GM12878 (cell line): ENCODE measurements at regions not wholly inside any gene's neighbourhood (a gene's known extent, or its start where the extent isn't known, plus 50 kb on each side); places are given as distances from the start of the nearest gene placed in this dataset.

Source experiments
- ATAC-seq: fragments of 200-7000 bp; cut with Tn5 transposase; 3 replicates; pipeline ENCODE4 v1.9.1; 2020; ENCODE audit warnings: mild to moderate bottlenecking, moderate library complexity
- BruUV-seq: library from RNA; stranded (reverse); fragments of 400-500 nt; replicated peaks from 2 replicates; lab custom pipeline; 2021; lab: Mats Ljungman, UMichigan
- CTCF ChIA-PET: fragments of 300-600 bp; sonication (Branson Sonifier 250); formaldehyde crosslinking; extraction: SDS; loops from one replicate; lab custom pipeline; 2021; ENCODE audit warnings: inconsistent platforms; lab: Yijun Ruan, JAX
- POLR2A ChIA-PET: fragments of 350-600 bp; formaldehyde crosslinking; extraction: SDS; loops from one replicate; lab custom pipeline; 2021; ENCODE audit warnings: inconsistent platforms; lab: Charles Lee
- RAD21 ChIA-PET: fragments of 300-600 bp; sonication (Branson Sonifier 250); formaldehyde crosslinking; loops from one replicate; lab custom pipeline; 2023; ENCODE audit warnings: antibody characterized with exemption; ENCODE audit not compliant: unreplicated experiment; lab: Charles Lee
- SMC1A ChIA-PET: fragments of 300-600 bp; sonication (Branson Sonifier 250); formaldehyde crosslinking; loops from one replicate; lab custom pipeline; 2023; ENCODE audit not compliant: unreplicated experiment, uncharacterized antibody; lab: Charles Lee
- DNase-seq: peaks from one replicate; pipeline ENCODE4 v3.0.0-alpha.2; 2011; ENCODE audit warnings: low read depth, low spot score
- FAIRE-seq: peaks from 3 replicates; lab custom pipeline; 2011; peaks lifted over from hg19 to GRCh38; lab: Jason Lieb, UNC
- H2AFZ ChIP-seq: 2 replicates; pipeline ENCODE4 v1.6.0; 2011; ENCODE audit warnings: low read depth, low read length, control low read depth; ENCODE audit not compliant: control insufficient read depth
- H3K27ac ChIP-seq: 2 replicates; pipeline ENCODE4 v1.5.1; 2011; ENCODE audit warnings: control low read depth; ENCODE audit not compliant: control insufficient read depth, insufficient read depth
- H3K27me3 ChIP-seq, 2 experiments: replicated peaks in 1 of 2; 2 replicates each; pipeline versions ENCODE4 v1.6.0 to v1.6.1; 2011; ENCODE audit warnings: low read length in 1 of 2; ENCODE audit not compliant: control insufficient read depth in 2 of 2, insufficient read depth in 2 of 2
- H3K36me3 ChIP-seq, 2 experiments: 2 replicates each; pipeline ENCODE4 v1.5.1; 2011; ENCODE audit warnings: low read length in 1 of 2; ENCODE audit not compliant: control insufficient read depth in 2 of 2, insufficient read depth in 2 of 2
- H3K4me1 ChIP-seq: 2 replicates; pipeline ENCODE4 v1.6.1; 2011; ENCODE audit warnings: mild to moderate bottlenecking, low read length, moderate library complexity, mixed read lengths; ENCODE audit not compliant: control insufficient read depth, insufficient read depth
- H3K4me2 ChIP-seq: 2 replicates; pipeline ENCODE4 v1.6.0; 2011; ENCODE audit warnings: control low read depth; ENCODE audit not compliant: control insufficient read depth, insufficient read depth
- H3K4me3 ChIP-seq: fragments of 200-600 bp; sonication (generic); 2 replicates; pipeline ENCODE4 v1.5.1; 2016
- H3K79me2 ChIP-seq: 2 replicates; pipeline ENCODE4 v1.6.0; 2011; ENCODE audit warnings: low read length; ENCODE audit not compliant: control insufficient read depth, insufficient read depth
- H3K9ac ChIP-seq: 2 replicates; pipeline ENCODE4 v1.8.0; 2011; ENCODE audit warnings: low read length, control low read depth, mixed read lengths; ENCODE audit not compliant: control insufficient read depth, insufficient read depth
- H3K9me3 ChIP-seq: replicated peaks from 3 replicates; pipeline ENCODE4 v1.5.1; 2011; ENCODE audit warnings: mild to moderate bottlenecking, low read length; ENCODE audit not compliant: control insufficient read depth, insufficient read depth
- H4K20me1 ChIP-seq: 2 replicates; pipeline ENCODE4 v1.6.0; 2011; ENCODE audit not compliant: control insufficient read depth, insufficient read depth
- ASH2L ChIP-seq: fragments of 300-600, 200-600 bp; sonication (generic); IDR thresholded peaks from 2 replicates; pipeline ENCODE4 v1.6.1; 2017; ENCODE audit warnings: low read depth, mild to moderate bottlenecking, borderline replicate concordance
- BCL3 ChIP-seq: IDR thresholded peaks from 2 replicates; pipeline ENCODE4 v1.6.1; 2011; ENCODE audit warnings: borderline replicate concordance, low read depth, mild to moderate bottlenecking, moderate library complexity, low read length; ENCODE audit not compliant: insufficient read depth, poor library complexity, severe bottlenecking
- CBFB ChIP-seq: IDR thresholded peaks from 2 replicates; pipeline ENCODE4 v1.6.1; 2016; ENCODE audit warnings: antibody characterized with exemption, low read depth
- GATAD2B ChIP-seq: fragments of 450-650 bp; conservative IDR thresholded peaks from 2 replicates; pipeline ENCODE4 v1.6.1; 2017; ENCODE audit warnings: low read depth, mild to moderate bottlenecking, moderate library complexity
- MXI1 ChIP-seq: fragments of 150-350 bp; IDR thresholded peaks from 2 replicates; pipeline ENCODE4 v1.6.1; 2011; ENCODE audit warnings: low read depth, mild to moderate bottlenecking, inconsistent platforms, low read length, improper control_type of control experiment
- NBN ChIP-seq: fragments of 450-650 bp; IDR thresholded peaks from 2 replicates; pipeline ENCODE4 v1.6.1; 2016
- RAD51 ChIP-seq: fragments of 450-650 bp; IDR thresholded peaks from 2 replicates; pipeline ENCODE4 v1.6.1; 2016; ENCODE audit warnings: moderate library complexity, mild to moderate bottlenecking, inconsistent platforms
- SIN3A ChIP-seq: IDR thresholded peaks from 2 replicates; pipeline ENCODE4 v1.6.1; 2012; ENCODE audit warnings: low read depth, low read length, improper control_type of control experiment
- SUZ12 ChIP-seq: fragments of 200-600 bp; sonication (generic); IDR thresholded peaks from one replicate; pipeline ENCODE4 v1.6.1; 2018; ENCODE audit warnings: antibody characterized with exemption, mild to moderate bottlenecking; ENCODE audit not compliant: unreplicated experiment
- TCF12 ChIP-seq: IDR thresholded peaks from 2 replicates; pipeline ENCODE4 v1.6.1; 2011; ENCODE audit warnings: low read depth, mild to moderate bottlenecking, low read length
- TCF3 ChIP-seq: IDR thresholded peaks from 2 replicates; pipeline ENCODE4 v1.6.1; 2012; ENCODE audit warnings: low read depth, mild to moderate bottlenecking, low read length, borderline replicate concordance; ENCODE audit not compliant: insufficient read depth
- USF1 ChIP-seq: IDR thresholded peaks from 2 replicates; pipeline ENCODE4 v1.6.1; 2011; ENCODE audit warnings: borderline replicate concordance, low read depth, mild to moderate bottlenecking, moderate library complexity, mixed read lengths, low read length; ENCODE audit not compliant: insufficient read depth; ENCODE audit errors: extremely low read length
- ZNF207 ChIP-seq: fragments of 450-650 bp; IDR thresholded peaks from 2 replicates; pipeline ENCODE4 v1.6.1; 2014; ENCODE audit warnings: antibody characterized with exemption, mild to moderate bottlenecking, borderline replicate concordance
- WGBS: methylation state at CpG from one replicate; pipeline ENCODE4 v1.1.6; 2016; ENCODE audit warnings: low lambda C conversion rate; ENCODE audit not compliant: insufficient replicate concordance, insufficient coverage; ENCODE audit errors: missing lambda C conversion rate; 5-methylcytosine and 5-hydroxymethylcytosine counted together
- in situ Hi-C: fragments of 300-500 bp; cut with MboI; formaldehyde crosslinking; loops from 9 replicates; pipeline ENCODE4 v1.14.3; 2018; ENCODE audit warnings: mixed read lengths
- intact Hi-C: fragments of 100-400 bp; cut with micrococcal nuclease; formaldehyde crosslinking; loops from one replicate; pipeline ENCODE4 v1.14.2; 2022; ENCODE audit not compliant: unreplicated experiment
- TF ChIP-seq, protein P1 (sequence below): IDR thresholded peaks from 2 replicates; pipeline ENCODE4 v1.6.1; 2012; ENCODE audit warnings: low read depth, low read length, improper control_type of control experiment

DNA sequence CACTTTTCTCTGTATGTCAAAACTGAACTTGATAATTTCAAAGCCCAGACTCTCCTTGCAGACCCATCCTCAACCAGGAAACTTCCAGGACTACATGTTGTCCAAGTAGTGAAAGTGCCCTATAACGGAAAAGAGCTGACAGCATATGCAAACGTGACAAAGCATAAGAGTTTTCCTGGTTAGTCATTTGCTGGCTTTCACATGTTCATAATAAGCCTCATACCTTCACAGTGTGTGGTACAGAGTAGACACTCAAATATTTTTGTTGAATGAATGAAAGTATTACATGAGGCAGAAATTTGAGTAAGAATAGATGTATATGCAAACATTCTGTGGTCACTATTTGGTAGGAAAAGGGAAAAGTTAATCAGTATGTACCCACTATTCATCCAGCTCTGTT is 473.3 kb downstream of the MRPL39 start:
- BruUV-seq = no TSS peak
- SMC1A ChIA-PET = no interaction called here

More for the DNA sequence above, 473.3 kb downstream of the MRPL39 start:
- no peaks in the 10 kb centered on the region for H3K4me1 ChIP-seq
- H4K20me1 ChIP-seq = no peaks in the 10 kb centered on the region
- H2AFZ ChIP-seq = no peak overlapping the region
- TF ChIP-seq NBN (no peak), SUZ12 (no peak), RAD51 (no peak), TCF3 (no peak), CBFB (no peak), BCL3 (no peak), GATAD2B (no peak), ASH2L (no peak), MXI1 (no peak), ZNF207 (no peak), TCF12 (no peak), SIN3A (no peak), USF1 (no peak)
- TF ChIP-seq, protein P1, sequence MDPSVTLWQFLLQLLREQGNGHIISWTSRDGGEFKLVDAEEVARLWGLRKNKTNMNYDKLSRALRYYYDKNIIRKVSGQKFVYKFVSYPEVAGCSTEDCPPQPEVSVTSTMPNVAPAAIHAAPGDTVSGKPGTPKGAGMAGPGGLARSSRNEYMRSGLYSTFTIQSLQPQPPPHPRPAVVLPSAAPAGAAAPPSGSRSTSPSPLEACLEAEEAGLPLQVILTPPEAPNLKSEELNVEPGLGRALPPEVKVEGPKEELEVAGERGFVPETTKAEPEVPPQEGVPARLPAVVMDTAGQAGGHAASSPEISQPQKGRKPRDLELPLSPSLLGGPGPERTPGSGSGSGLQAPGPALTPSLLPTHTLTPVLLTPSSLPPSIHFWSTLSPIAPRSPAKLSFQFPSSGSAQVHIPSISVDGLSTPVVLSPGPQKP = no peak
- in situ Hi-C loops = no loop called here
- no peak overlapping the region for H3K27ac ChIP-seq
- ChIA-PET CTCF (no interaction called here), POLR2A (no interaction called here), RAD21 (no interaction called here)
- ATAC-seq (no peak), DNase-seq (no peak), FAIRE-seq (no peak)
- no peaks in the 10 kb centered on the region for H3K36me3 ChIP-seq
- no peaks in the 10 kb centered on the region for H3K27me3 ChIP-seq
- no peak overlapping the region for H3K4me2 ChIP-seq
- no peak overlapping the region for H3K9ac ChIP-seq
- H3K79me2 ChIP-seq = no peaks in the 10 kb centered on the region
- 4% methylated on average over 2 of the region's 2 CpGs for WGBS
- no peak overlapping the region for H3K4me3 ChIP-seq
- H3K9me3 ChIP-seq = no peaks in the 10 kb centered on the region; the same call in 2 of the 3 replicates
- intact Hi-C loops = no loop called here
